ENCODE measurements at regions not wholly inside any gene's neighbourhood (a gene's known extent, or its start where the extent isn't known, plus 50 kb on each side); places are given as distances from the start of the nearest gene placed in this dataset.

- TF ChIP-seq KLF17 (tag by site-specific recombination; IDR thresholded peaks at IDR 0.05): no peak
- no peak for TF ChIP-seq ZNF610 (tag by site-specific recombination; IDR thresholded peaks at IDR 0.05; ENCODE audit: borderline replicate concordance)
- TF ChIP-seq ZSCAN23 (tag by site-specific recombination; IDR thresholded peaks at IDR 0.05): no peak
- TF ChIP-seq ZNF18 (tag by site-specific recombination; IDR thresholded peaks at IDR 0.05): no peak
Measured at GRCh38 chr12:31220633-31221550, 105.1 kb downstream of the SINHCAF start (continued).

- Histone ChIP-seq H3K27ac (ENCODE audit: extremely low read depth, low read depth, low read length) (no peak overlapping the region), H3K4me3 (ENCODE audit: low read depth, low read length) (no peak overlapping the region), H3K9me3 (ENCODE audit: control insufficient read depth, insufficient read depth, low read depth, low read length) (no peaks in the 10 kb centered on the region), H3K4me1 (ENCODE audit: control insufficient read depth, insufficient read depth, low read length) (no peaks in the 10 kb centered on the region), H3K36me3 (ENCODE audit: control insufficient read depth in 2 of 2, insufficient read depth in 1 of 2, low read length in 2 of 2) (no peaks in the 10 kb centered on the region)
- TF ChIP-seq ZBTB44 (tag by site-specific recombination; IDR thresholded peaks at IDR 0.05) (no peak), ZBTB6 (tag by site-specific recombination; IDR thresholded peaks at IDR 0.05) (no peak), ZNF404 (tag by site-specific recombination; IDR thresholded peaks at IDR 0.05) (no peak), SP2 (tag by site-specific recombination; IDR thresholded peaks at IDR 0.05) (no peak), SCRT1 (tag by site-specific recombination; IDR thresholded peaks at IDR 0.05; ENCODE audit: borderline replicate concordance) (no peak), ZBTB1 (tag by site-specific recombination; IDR thresholded peaks at IDR 0.05) (no peak), ZNF473 (tag by site-specific recombination; IDR thresholded peaks at IDR 0.05) (no peak), ZNF362 (tag by site-specific recombination; IDR thresholded peaks at IDR 0.05) (no peak), ZNF398 (tag by site-specific recombination; IDR thresholded peaks at IDR 0.05) (no peak), ZNF510 (tag by site-specific recombination; IDR thresholded peaks at IDR 0.05; ENCODE audit: insufficient replicate concordance) (no peak), ZNF354C (tag by site-specific recombination; IDR thresholded peaks at IDR 0.05; ENCODE audit: borderline replicate concordance, low read depth) (no peak), ZNF202 (tag by site-specific recombination; IDR thresholded peaks at IDR 0.05; ENCODE audit: borderline replicate concordance) (no peak), TCF7L2 (IDR thresholded peaks at IDR 0.05; ENCODE audit: borderline replicate concordance, low read depth, low read length) (no peak), ZNF169 (tag by site-specific recombination; IDR thresholded peaks at IDR 0.05) (no peak), ZNF114 (tag by site-specific recombination; IDR thresholded peaks at IDR 0.05) (no peak), ZNF561 (tag by site-specific recombination; IDR thresholded peaks at IDR 0.05; ENCODE audit: borderline replicate concordance) (no peak), ZNF610 (tag by site-specific recombination; IDR thresholded peaks at IDR 0.05; ENCODE audit: borderline replicate concordance) (no peak), ZNF311 (tag by site-specific recombination; IDR thresholded peaks at IDR 0.05; ENCODE audit: borderline replicate concordance) (no peak)
- POLR2A ChIA-PET: no interaction called here
- CTCF ChIA-PET: no interaction called here
Measured at GRCh38 chr12:31221551-31221945, 104.4 kb downstream of the SINHCAF start.

Measured in HEK293 (cell line).